PC-3 (cell line): ENCODE measurements at regions not wholly inside any gene's neighbourhood (a gene's known extent, or its start where the extent isn't known, plus 50 kb on each side); places are given as distances from the start of the nearest gene placed in this dataset.

ENCODE experiments used
- EZH2 ChIP-seq: fragments of 300-600 bp; sonication (generic); IDR thresholded peaks from one replicate; pipeline ENCODE4 v1.6.1; 2017; ENCODE audit warnings: antibody characterized with exemption, mild to moderate bottlenecking, low read length; ENCODE audit not compliant: unreplicated experiment
- TF ChIP-seq, protein P1 (sequence below): fragments of 300-600 bp; sonication (generic); conservative IDR thresholded peaks from 2 replicates; pipeline ENCODE4 v1.5.1; 2017; ENCODE audit warnings: antibody characterized with exemption, low read depth, mild to moderate bottlenecking, low read length

DNA sequence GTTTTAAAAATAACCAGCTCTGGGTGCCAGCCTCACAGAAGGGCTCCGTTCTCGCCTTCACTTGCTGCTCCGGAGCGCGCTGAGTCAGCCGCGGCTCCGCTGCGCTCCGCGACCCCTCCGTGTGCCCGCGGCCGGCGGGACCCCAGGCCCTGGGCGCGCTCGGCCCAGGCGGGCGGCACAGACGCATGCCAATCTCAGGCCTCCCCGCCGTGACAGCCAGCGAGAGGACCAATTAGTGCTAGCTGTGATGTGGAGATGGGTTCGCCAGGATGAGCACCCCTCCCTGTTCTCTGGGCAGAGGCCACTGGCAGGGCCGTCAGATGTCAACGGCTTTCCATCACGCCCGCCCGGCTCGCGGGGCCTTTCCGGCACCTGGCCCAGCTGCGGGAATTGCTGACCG, 293.8 kb downstream of the SPATA17 start:
- no peak for TF ChIP-seq EZH2
- TF ChIP-seq, protein P1, sequence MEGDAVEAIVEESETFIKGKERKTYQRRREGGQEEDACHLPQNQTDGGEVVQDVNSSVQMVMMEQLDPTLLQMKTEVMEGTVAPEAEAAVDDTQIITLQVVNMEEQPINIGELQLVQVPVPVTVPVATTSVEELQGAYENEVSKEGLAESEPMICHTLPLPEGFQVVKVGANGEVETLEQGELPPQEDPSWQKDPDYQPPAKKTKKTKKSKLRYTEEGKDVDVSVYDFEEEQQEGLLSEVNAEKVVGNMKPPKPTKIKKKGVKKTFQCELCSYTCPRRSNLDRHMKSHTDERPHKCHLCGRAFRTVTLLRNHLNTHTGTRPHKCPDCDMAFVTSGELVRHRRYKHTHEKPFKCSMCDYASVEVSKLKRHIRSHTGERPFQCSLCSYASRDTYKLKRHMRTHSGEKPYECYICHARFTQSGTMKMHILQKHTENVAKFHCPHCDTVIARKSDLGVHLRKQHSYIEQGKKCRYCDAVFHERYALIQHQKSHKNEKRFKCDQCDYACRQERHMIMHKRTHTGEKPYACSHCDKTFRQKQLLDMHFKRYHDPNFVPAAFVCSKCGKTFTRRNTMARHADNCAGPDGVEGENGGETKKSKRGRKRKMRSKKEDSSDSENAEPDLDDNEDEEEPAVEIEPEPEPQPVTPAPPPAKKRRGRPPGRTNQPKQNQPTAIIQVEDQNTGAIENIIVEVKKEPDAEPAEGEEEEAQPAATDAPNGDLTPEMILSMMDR = no peak
